RWPE2 (cell line): ENCODE measurements at regions not wholly inside any gene's neighbourhood (a gene's known extent, or its start where the extent isn't known, plus 50 kb on each side); places are given as distances from the start of the nearest gene placed in this dataset.

Source experiments
- ATAC-seq: fragments of 200-7000 bp; cut with Tn5 transposase; 3 replicates; pipeline ENCODE4 v1.9.1; 2021; ENCODE audit warnings: low read depth
- DNase-seq: peaks from one replicate; pipeline ENCODE4 v3.0.0-alpha.2; 2020; ENCODE audit warnings: low spot score
- H3K27ac ChIP-seq: fragments of 450-650 bp; 2 replicates; pipeline ENCODE4 v1.5.1; 2017; ENCODE audit warnings: mild to moderate bottlenecking; ENCODE audit not compliant: poor library complexity, severe bottlenecking
- H3K27me3 ChIP-seq: fragments of 250-450 bp; sonication (Bioruptor Pico); 2 replicates; pipeline ENCODE4 v1.5.1; 2021; ENCODE audit warnings: mild to moderate bottlenecking, moderate library complexity; ENCODE audit not compliant: insufficient read depth, poor library complexity, severe bottlenecking
- H3K36me3 ChIP-seq: fragments of 250-450 bp; sonication (Bioruptor Pico); 2 replicates; pipeline ENCODE4 v1.5.1; 2020; ENCODE audit warnings: low read depth, mild to moderate bottlenecking, moderate library complexity
- H3K4me1 ChIP-seq: fragments of 250-450 bp; sonication (Bioruptor Pico); 2 replicates; pipeline ENCODE4 v1.5.1; 2021; ENCODE audit warnings: mild to moderate bottlenecking, moderate library complexity; ENCODE audit not compliant: insufficient read depth, poor library complexity, severe bottlenecking
- H3K4me3 ChIP-seq: fragments of 250-450 bp; sonication (Bioruptor Pico); 2 replicates; pipeline ENCODE4 v1.5.1; 2021; ENCODE audit warnings: mild to moderate bottlenecking, moderate library complexity; ENCODE audit not compliant: severe bottlenecking
- H3K9me3 ChIP-seq: fragments of 250-450 bp; sonication (Bioruptor Pico); 2 replicates; pipeline ENCODE4 v1.5.1; 2021; ENCODE audit warnings: mild to moderate bottlenecking, moderate library complexity; ENCODE audit not compliant: severe bottlenecking
- CTCF ChIP-seq: fragments of 450-650 bp; IDR thresholded peaks from one replicate; pipeline ENCODE4 v1.5.1; 2017; ENCODE audit warnings: mild to moderate bottlenecking, moderate library complexity; ENCODE audit not compliant: poor library complexity, severe bottlenecking

DNA sequence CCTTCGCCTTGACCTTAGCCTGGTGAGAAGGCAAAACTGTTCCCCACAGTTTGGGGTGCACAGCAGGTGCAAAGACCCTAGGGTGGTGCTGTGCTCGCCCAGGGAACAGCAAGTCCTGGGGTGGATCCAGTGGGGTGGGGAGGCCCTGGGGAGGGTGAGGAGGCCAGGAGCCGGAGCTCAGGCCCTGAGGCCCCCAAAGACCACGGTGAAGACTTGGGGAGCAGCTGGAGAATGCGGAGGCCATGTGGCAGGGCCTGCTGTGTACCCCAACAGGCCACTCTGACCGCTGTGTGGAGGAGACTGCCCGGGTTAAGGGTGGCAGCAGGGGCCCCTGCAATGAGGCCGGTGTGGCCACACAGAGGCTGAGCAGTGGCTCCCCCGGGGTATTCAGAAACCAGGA, 101.1 kb upstream of the RTL6 start:
- peaks cover 3% of the 10 kb centered on the region for H3K27me3 ChIP-seq
- no peak for TF ChIP-seq CTCF
- no peak for DNase-seq
- H3K36me3 ChIP-seq = no peaks in the 10 kb centered on the region
- no peak for ATAC-seq
- H3K27ac ChIP-seq = no peak overlapping the region
- no peak overlapping the region for H3K4me3 ChIP-seq
- H3K4me1 ChIP-seq = no peaks in the 10 kb centered on the region
- H3K9me3 ChIP-seq = no peaks in the 10 kb centered on the region

DNA sequence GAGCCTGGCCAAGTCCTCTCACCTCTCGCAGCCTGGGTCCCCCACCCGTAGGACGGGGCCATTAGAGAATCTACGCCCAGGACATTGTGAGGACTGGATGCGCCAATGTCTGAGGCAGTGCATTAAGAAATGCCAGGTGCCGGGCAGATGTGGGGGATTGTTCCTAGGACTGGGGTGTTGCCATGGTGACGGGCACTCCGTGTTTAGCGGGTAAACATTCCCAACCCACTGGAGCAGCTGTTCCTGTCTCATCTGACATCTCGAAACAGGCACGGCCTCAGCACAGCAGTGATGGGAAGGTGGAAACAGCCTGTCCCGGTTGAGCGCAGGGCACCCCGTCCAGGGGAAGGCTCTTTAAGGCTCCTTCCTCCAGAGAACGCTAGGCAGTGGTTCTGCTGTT, 99.6 kb upstream of the RTL6 start:
- Histone ChIP-seq H3K9me3 (no peaks in the 10 kb centered on the region), H3K27me3 (peaks cover 3% of the 10 kb centered on the region), H3K4me3 (no peak overlapping the region), H3K36me3 (no peaks in the 10 kb centered on the region), H3K27ac (no peak overlapping the region), H3K4me1 (no peaks in the 10 kb centered on the region)
- DNase-seq (no peak), ATAC-seq (no peak)
- no peak for TF ChIP-seq CTCF

GRCh38 chr22:44596396-44597125, 98.5 kb upstream of the RTL6 start:
- H3K4me1 ChIP-seq = no peaks in the 10 kb centered on the region
- peaks cover 3% of the 10 kb centered on the region for H3K27me3 ChIP-seq
- H3K9me3 ChIP-seq = no peaks in the 10 kb centered on the region
- DNase-seq (no peak), ATAC-seq (no peak)
- H3K27ac ChIP-seq = no peak overlapping the region
- no peak for TF ChIP-seq CTCF
- H3K4me3 ChIP-seq = no peak overlapping the region
- H3K36me3 ChIP-seq = no peaks in the 10 kb centered on the region

GRCh38 chr22:44595841-44596341, 97.9 kb upstream of the RTL6 start:
- no peaks in the 10 kb centered on the region for H3K36me3 ChIP-seq
- no peak for ATAC-seq
- TF ChIP-seq CTCF = no peak
- H3K27me3 ChIP-seq = peaks cover 3% of the 10 kb centered on the region
- H3K9me3 ChIP-seq = no peaks in the 10 kb centered on the region
- H3K27ac ChIP-seq = no peak overlapping the region
- no peak overlapping the region for H3K4me3 ChIP-seq
- DNase-seq = no peak
- H3K4me1 ChIP-seq = no peaks in the 10 kb centered on the region

DNA sequence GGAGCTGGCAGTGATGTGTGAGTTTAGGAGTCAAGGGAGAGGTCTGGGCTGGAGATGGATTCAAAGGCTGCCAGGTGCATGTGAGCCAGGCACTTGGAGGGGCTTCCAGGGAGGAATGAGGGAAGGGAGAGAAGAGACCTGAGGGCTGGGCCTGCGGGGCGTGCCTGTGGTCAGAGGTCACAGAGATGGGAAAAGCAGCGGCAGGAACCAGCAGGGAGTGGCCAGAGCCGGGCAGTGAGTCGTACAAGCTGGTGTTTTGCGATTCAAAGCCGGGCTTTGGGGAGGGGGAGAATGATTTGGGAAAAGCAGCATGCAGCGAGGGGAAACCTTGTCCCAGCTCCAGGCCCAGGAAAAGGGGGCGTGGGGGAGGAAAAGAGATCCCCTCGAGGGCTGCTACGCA, 96.9 kb upstream of the RTL6 start:
- H3K4me3 ChIP-seq = no peak overlapping the region
- no peaks in the 10 kb centered on the region for H3K4me1 ChIP-seq
- DNase-seq = no peak
- peaks cover 3% of the 10 kb centered on the region for H3K27me3 ChIP-seq
- TF ChIP-seq CTCF = no peak
- H3K27ac ChIP-seq = no peak overlapping the region
- H3K36me3 ChIP-seq = no peaks in the 10 kb centered on the region
- H3K9me3 ChIP-seq = no peaks in the 10 kb centered on the region
- no peak for ATAC-seq
